HG03139 (cell line): ENCODE measurements at regions not wholly inside any gene's neighbourhood (a gene's known extent, or its start where the extent isn't known, plus 50 kb on each side); places are given as distances from the start of the nearest gene placed in this dataset.

ENCODE experiments used
- ATAC-seq: cut with Tn5 transposase; IDR thresholded peaks from one replicate; pipeline ENCODE4 v1.9.1; 2021; ENCODE audit not compliant: unreplicated experiment

GRCh38 chr11:36719358-36720107 is 121.5 kb upstream of the RAG2 start:
- ATAC-seq = no peak

DNA sequence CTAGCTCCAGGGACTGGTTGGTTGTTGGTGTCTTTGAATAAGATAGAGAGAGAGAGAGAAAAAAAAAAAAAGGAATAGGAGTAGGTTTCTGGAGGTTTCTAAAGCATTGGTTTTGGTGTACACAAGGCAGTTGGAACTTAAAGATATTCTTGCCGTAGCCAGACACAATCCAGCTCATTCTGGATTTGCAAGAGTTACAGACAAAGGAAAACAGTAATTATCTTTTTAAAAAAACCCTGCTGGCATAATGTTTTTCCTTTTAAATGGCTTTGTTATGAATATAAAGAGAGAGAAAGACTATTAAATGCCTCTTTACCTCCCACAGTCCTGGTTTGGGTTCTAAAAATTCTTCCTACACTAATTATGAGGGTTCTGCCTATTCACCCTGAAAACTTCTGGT is 120.4 kb upstream of the RAG2 start:
- ATAC-seq = no peak

GRCh38 chr11:36713715-36714114 is 115.7 kb upstream of the RAG2 start:
- no peak for ATAC-seq

DNA sequence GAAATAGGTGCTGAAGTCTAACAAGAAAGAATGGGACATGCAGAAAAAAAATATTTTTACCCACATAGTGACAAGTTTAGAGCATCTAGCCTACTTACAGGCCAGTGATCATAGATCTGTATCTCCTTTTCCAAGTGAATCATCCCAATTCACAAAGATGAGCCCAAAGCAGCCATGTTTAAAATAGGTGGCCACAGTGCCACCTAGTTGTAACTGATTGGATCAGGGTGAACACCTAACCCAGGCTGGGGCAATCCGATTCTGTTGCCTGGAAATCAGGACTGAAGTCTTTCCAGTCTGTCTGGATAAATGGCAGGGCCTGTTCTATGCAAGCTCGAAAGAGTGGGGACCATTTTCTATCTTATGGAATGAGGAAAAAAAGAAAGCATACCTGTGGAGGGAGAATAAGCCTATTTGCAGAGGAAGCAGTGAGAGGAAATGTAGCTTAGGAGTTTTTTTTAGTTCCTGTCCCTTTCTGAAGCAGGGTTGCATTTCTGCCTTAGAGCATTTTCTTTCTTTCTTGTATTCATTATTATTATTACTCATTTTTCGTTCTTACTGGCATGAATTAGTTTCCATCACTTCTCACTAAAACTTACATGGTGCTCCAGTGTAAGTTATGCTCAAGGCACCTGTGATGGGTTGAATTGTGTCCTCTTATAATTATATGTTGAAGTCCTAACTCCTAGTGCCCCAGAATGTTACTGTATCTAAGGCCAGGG is 113.2 kb upstream of the RAG2 start:
- ATAC-seq = no peak
